ENCODE measurements at regions not wholly inside any gene's neighbourhood (a gene's known extent, or its start where the extent isn't known, plus 50 kb on each side); places are given as distances from the start of the nearest gene placed in this dataset.

DNA sequence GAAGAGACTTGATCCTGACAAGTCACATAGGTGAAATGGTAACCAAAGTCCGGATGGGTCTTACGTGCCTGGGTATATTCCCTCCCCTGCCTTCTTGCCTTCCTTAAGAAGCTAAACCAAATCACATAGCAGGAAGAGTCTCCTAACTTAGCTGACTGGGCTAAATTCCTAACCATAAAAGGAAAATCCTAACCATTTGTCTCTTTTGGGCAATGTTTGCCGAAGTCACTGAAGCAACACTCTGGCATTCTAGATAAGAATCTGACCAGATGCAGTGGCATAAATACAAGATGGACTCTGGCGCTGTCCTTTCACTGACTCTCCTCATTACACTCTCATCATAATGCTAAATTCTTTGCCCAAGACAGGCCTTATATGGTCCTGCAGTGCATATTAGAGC, 625.5 kb upstream of the RORB start:
- ATAC-seq (ENCODE audit: insufficient read depth, low read depth): no peak
- Histone ChIP-seq H3K27ac (ENCODE audit: low read length) (no peak overlapping the region; the same call in 1 of the 2 replicates), H3K4me1 (ENCODE audit: insufficient read depth, low read length) (peaks cover 20% of the 10 kb centered on the region), H3K27me3 (ENCODE audit: insufficient read depth, low read length, poor library complexity) (no peaks in the 10 kb centered on the region), H2AFZ (ENCODE audit: low read depth, low read length) (no peak overlapping the region), H3K9me3 (ENCODE audit: insufficient read depth, low read length, severe bottlenecking) (no peaks in the 10 kb centered on the region), H3K79me2 (ENCODE audit: insufficient read depth, low read length) (no peaks in the 10 kb centered on the region), H3K4me3 (ENCODE audit: low read depth in 1 of 2, low read length in 2 of 2) (no peak overlapping the region), H3K9ac (ENCODE audit: low read depth, low read length) (no peak overlapping the region), H3K36me3 (ENCODE audit: insufficient read depth, low read length) (no peaks in the 10 kb centered on the region), H3K4me2 (ENCODE audit: insufficient read depth, low read length) (no peak overlapping the region), H4K20me1 (ENCODE audit: insufficient read depth, low read length) (no peaks in the 10 kb centered on the region)
- TF ChIP-seq, protein P1, sequence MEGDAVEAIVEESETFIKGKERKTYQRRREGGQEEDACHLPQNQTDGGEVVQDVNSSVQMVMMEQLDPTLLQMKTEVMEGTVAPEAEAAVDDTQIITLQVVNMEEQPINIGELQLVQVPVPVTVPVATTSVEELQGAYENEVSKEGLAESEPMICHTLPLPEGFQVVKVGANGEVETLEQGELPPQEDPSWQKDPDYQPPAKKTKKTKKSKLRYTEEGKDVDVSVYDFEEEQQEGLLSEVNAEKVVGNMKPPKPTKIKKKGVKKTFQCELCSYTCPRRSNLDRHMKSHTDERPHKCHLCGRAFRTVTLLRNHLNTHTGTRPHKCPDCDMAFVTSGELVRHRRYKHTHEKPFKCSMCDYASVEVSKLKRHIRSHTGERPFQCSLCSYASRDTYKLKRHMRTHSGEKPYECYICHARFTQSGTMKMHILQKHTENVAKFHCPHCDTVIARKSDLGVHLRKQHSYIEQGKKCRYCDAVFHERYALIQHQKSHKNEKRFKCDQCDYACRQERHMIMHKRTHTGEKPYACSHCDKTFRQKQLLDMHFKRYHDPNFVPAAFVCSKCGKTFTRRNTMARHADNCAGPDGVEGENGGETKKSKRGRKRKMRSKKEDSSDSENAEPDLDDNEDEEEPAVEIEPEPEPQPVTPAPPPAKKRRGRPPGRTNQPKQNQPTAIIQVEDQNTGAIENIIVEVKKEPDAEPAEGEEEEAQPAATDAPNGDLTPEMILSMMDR (IDR thresholded peaks at IDR 0.05; ENCODE audit: borderline replicate concordance, extremely low read depth, low read length, poor library complexity, severe bottlenecking): no peak
- TF ChIP-seq EZH2 (IDR thresholded peaks at IDR 0.05; ENCODE audit: borderline replicate concordance, low read depth, low read length, severe bottlenecking): no peak
- DNase-seq: no peak

DNA sequence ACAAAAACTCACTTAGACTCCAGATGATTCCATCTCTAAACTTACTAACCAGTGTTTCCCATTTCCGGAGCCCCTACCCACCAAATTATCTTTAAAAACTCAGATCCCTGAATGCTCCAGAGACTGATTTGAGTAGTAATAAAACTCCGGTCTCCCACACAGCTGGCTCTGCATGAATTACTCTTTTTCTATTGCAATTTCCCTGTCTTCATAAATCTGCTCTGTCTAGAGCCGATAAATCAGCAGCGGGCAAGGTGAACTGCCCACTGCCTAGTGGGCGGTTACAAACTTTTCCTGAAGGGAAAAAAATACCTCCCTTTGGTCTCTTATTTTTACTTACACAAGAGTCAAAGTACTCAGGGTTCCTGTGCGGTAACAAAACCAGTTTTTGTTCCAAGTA, 624.4 kb upstream of the RORB start:
- Histone ChIP-seq H2AFZ (ENCODE audit: low read depth, low read length) (no peak overlapping the region), H3K4me2 (ENCODE audit: insufficient read depth, low read length) (no peak overlapping the region)

DNA sequence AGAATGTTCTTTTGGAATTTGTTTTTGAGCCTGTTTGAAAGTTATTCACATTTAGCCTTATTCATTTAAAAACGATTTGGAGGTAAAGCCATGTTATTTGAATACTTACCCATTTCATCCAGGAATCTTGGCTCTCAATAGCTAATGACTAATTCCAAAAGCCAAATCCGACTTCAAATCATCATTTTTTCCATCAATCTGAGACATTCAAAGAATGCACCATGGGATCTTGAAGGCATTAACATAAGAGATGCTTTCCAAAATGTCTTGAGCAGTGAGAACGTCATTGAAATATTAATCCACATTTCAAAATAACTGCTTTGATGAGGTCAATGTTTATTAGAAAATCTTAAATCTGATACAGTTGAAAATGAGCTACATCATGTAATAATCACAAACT, 617.0 kb upstream of the RORB start:
- Histone ChIP-seq H4K20me1 (ENCODE audit: insufficient read depth, low read length) (no peaks in the 10 kb centered on the region), H3K9me3 (ENCODE audit: insufficient read depth, low read length, severe bottlenecking) (no peaks in the 10 kb centered on the region), H3K4me1 (ENCODE audit: insufficient read depth, low read length) (no peaks in the 10 kb centered on the region), H3K27ac (ENCODE audit: low read length) (no peak overlapping the region), H3K27me3 (ENCODE audit: insufficient read depth, low read length, poor library complexity) (no peaks in the 10 kb centered on the region), H3K9ac (ENCODE audit: low read depth, low read length) (no peak overlapping the region), H3K79me2 (ENCODE audit: insufficient read depth, low read length) (no peaks in the 10 kb centered on the region), H3K4me2 (ENCODE audit: insufficient read depth, low read length) (no peak overlapping the region), H3K4me3 (ENCODE audit: low read depth in 1 of 2, low read length in 2 of 2) (no peak overlapping the region), H2AFZ (ENCODE audit: low read depth, low read length) (no peak overlapping the region), H3K36me3 (ENCODE audit: insufficient read depth, low read length) (no peaks in the 10 kb centered on the region)
- TF ChIP-seq, protein P1 (IDR thresholded peaks at IDR 0.05; ENCODE audit: borderline replicate concordance, extremely low read depth, low read length, poor library complexity, severe bottlenecking): no peak
- TF ChIP-seq EZH2 (IDR thresholded peaks at IDR 0.05; ENCODE audit: borderline replicate concordance, low read depth, low read length, severe bottlenecking): no peak
- no peak for ATAC-seq (ENCODE audit: insufficient read depth, low read depth)
- no peak for DNase-seq

More for the DNA sequence above, 624.4 kb upstream of the RORB start:
- Histone ChIP-seq H3K4me1 (ENCODE audit: insufficient read depth, low read length) (peaks cover 20% of the 10 kb centered on the region), H3K36me3 (ENCODE audit: insufficient read depth, low read length) (no peaks in the 10 kb centered on the region), H3K9ac (ENCODE audit: low read depth, low read length) (no peak overlapping the region), H3K4me3 (ENCODE audit: low read depth in 1 of 2, low read length in 2 of 2) (no peak overlapping the region), H3K27me3 (ENCODE audit: insufficient read depth, low read length, poor library complexity) (no peaks in the 10 kb centered on the region), H4K20me1 (ENCODE audit: insufficient read depth, low read length) (no peaks in the 10 kb centered on the region), H3K9me3 (ENCODE audit: insufficient read depth, low read length, severe bottlenecking) (no peaks in the 10 kb centered on the region), H3K27ac (ENCODE audit: low read length) (no peak overlapping the region), H3K79me2 (ENCODE audit: insufficient read depth, low read length) (no peaks in the 10 kb centered on the region)
- no peak for TF ChIP-seq EZH2 (IDR thresholded peaks at IDR 0.05; ENCODE audit: borderline replicate concordance, low read depth, low read length, severe bottlenecking)
- TF ChIP-seq, protein P1 (IDR thresholded peaks at IDR 0.05; ENCODE audit: borderline replicate concordance, extremely low read depth, low read length, poor library complexity, severe bottlenecking): no peak
- DNase-seq (no peak), ATAC-seq (ENCODE audit: insufficient read depth, low read depth) (no peak)

DNA sequence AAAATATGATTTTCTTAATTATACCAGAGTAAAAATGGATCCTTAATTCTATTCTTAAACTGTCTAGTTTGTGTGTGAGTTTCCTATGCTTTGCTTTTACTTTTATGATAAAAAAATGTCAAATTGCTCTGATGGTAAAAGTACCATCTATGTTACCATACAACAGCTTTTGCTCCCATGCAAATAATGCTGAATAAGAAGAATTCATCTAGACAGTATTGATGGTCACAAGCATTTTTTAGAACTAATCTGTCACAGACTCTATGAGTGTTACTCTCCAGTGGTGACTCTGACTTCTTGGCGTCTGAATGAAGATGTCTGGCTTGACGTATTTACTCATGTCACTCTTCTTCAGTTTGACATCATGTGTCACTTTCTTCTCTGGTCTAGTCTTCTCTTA, 608.1 kb upstream of the RORB start:
- H3K4me3 ChIP-seq (ENCODE audit: low read depth in 1 of 2, low read length in 2 of 2): no peak overlapping the region
- no peak for ATAC-seq (ENCODE audit: insufficient read depth, low read depth)
- no peaks in the 10 kb centered on the region for H4K20me1 ChIP-seq (ENCODE audit: insufficient read depth, low read length)
- TF ChIP-seq EZH2 (IDR thresholded peaks at IDR 0.05; ENCODE audit: borderline replicate concordance, low read depth, low read length, severe bottlenecking): no peak
- H3K27ac ChIP-seq (ENCODE audit: low read length): no peak overlapping the region
- H3K9ac ChIP-seq (ENCODE audit: low read depth, low read length): no peak overlapping the region
- H3K27me3 ChIP-seq (ENCODE audit: insufficient read depth, low read length, poor library complexity): no peaks in the 10 kb centered on the region
- H2AFZ ChIP-seq (ENCODE audit: low read depth, low read length): no peak overlapping the region
- H3K9me3 ChIP-seq (ENCODE audit: insufficient read depth, low read length, severe bottlenecking): peaks cover 4% of the 10 kb centered on the region
- no peaks in the 10 kb centered on the region for H3K36me3 ChIP-seq (ENCODE audit: insufficient read depth, low read length)
- 0 out of 2 replicates have a peak, but pooled peaks cover 5% of the 10 kb centered on the region for H3K4me1 ChIP-seq (ENCODE audit: insufficient read depth, low read length)
- no peaks in the 10 kb centered on the region for H3K79me2 ChIP-seq (ENCODE audit: insufficient read depth, low read length)
- H3K4me2 ChIP-seq (ENCODE audit: insufficient read depth, low read length): no peak overlapping the region
- no peak for DNase-seq
